GM19372 (cell line): ENCODE measurements at regions not wholly inside any gene's neighbourhood (a gene's known extent, or its start where the extent isn't known, plus 50 kb on each side); places are given as distances from the start of the nearest gene placed in this dataset.

Experiments used
- ATAC-seq: cut with Tn5 transposase; IDR thresholded peaks from one replicate; pipeline ENCODE4 v1.9.1; 2021; ENCODE audit warnings: mild to moderate bottlenecking, low read depth, moderate library complexity; ENCODE audit not compliant: unreplicated experiment

- ATAC-seq = no peak
Observed at GRCh38 chr9:79902825-79903600, 331.2 kb downstream of the TLE4 start.

GRCh38 chr9:79900754-79901153 lies 329.0 kb downstream of the TLE4 start:
- no peak for ATAC-seq

GRCh38 chr9:79896390-79896980 lies 324.7 kb downstream of the TLE4 start:
- no peak for ATAC-seq

- ATAC-seq = no peak
Observed at GRCh38 chr9:79895232-79895631, 323.5 kb downstream of the TLE4 start.

- ATAC-seq = no peak
Observed at GRCh38 chr9:79889369-79889768, 317.6 kb downstream of the TLE4 start.

- no peak for ATAC-seq
Observed at GRCh38 chr9:79885093-79885857, 313.5 kb downstream of the TLE4 start.

GRCh38 chr9:79884546-79884945 lies 312.8 kb downstream of the TLE4 start:
- no peak for ATAC-seq

GRCh38 chr9:79883073-79883645 lies 311.4 kb downstream of the TLE4 start:
- peak; percentile 39 for ATAC-seq

- ATAC-seq = peak; percentile 46
Observed at GRCh38 chr9:79880626-79881025, 308.9 kb downstream of the TLE4 start.

- ATAC-seq = peak; percentile 53
Observed at GRCh38 chr9:79877943-79878602, 306.3 kb downstream of the TLE4 start.

- ATAC-seq = peak; percentile 80
Observed at GRCh38 chr9:79868567-79869189, 296.9 kb downstream of the TLE4 start.

- no peak for ATAC-seq
Observed at GRCh38 chr9:79862921-79863890, 291.4 kb downstream of the TLE4 start.

GRCh38 chr9:79858508-79858907 lies 286.7 kb downstream of the TLE4 start:
- peak; percentile 95 for ATAC-seq

- ATAC-seq = no peak
Observed at GRCh38 chr9:79857188-79857587, 285.4 kb downstream of the TLE4 start.

- ATAC-seq = no peak
Observed at GRCh38 chr9:79847074-79847473, 275.3 kb downstream of the TLE4 start.

- ATAC-seq = no peak
Observed at GRCh38 chr9:79829566-79830302, 258.0 kb downstream of the TLE4 start.

- peak; percentile 98 for ATAC-seq
Observed at GRCh38 chr9:79824265-79824664, 252.5 kb downstream of the TLE4 start.

- ATAC-seq = peak; percentile 84
Observed at GRCh38 chr9:79817438-79818004, 245.8 kb downstream of the TLE4 start.
